ENCODE measurements at regions not wholly inside any gene's neighbourhood (a gene's known extent, or its start where the extent isn't known, plus 50 kb on each side); places are given as distances from the start of the nearest gene placed in this dataset.
A peak's percentile ranks its signal among the peaks of the same experiment; 100 is the strongest.

GRCh38 chr6:145022199-145022796 lies 713.0 kb downstream of the EPM2A start:
- no peak for DNase-seq
- no peak for TF ChIP-seq CTCF (IDR thresholded peaks at IDR 0.05)
- H3K4me1 Mint-ChIP-seq (ENCODE audit: low read depth), result peaks cover 11% of the 10 kb centered on the region
- H3K27ac Mint-ChIP-seq, result no peak overlapping the region
- no peaks in the 10 kb centered on the region for H3K36me3 Mint-ChIP-seq (ENCODE audit: low read depth)
- no peaks in the 10 kb centered on the region for H3K27me3 Mint-ChIP-seq (ENCODE audit: insufficient read depth)
- no peak overlapping the region for H3K4me3 Mint-ChIP-seq
- H3K9me3 Mint-ChIP-seq, result no peaks in the 10 kb centered on the region

GRCh38 chr6:145023116-145023726 lies 712.1 kb downstream of the EPM2A start:
- no peaks in the 10 kb centered on the region for H3K27me3 Mint-ChIP-seq (ENCODE audit: insufficient read depth)
- no peak for DNase-seq
- H3K4me3 Mint-ChIP-seq, result no peak overlapping the region
- H3K36me3 Mint-ChIP-seq (ENCODE audit: low read depth), result no peaks in the 10 kb centered on the region
- no peak for TF ChIP-seq CTCF (IDR thresholded peaks at IDR 0.05)
- H3K4me1 Mint-ChIP-seq (ENCODE audit: low read depth), result peaks cover 11% of the 10 kb centered on the region
- H3K27ac Mint-ChIP-seq, result no peak overlapping the region
- H3K9me3 Mint-ChIP-seq, result no peaks in the 10 kb centered on the region

- Mint-ChIP-seq H3K36me3 (ENCODE audit: low read depth) (no peaks in the 10 kb centered on the region), H3K4me1 (ENCODE audit: low read depth) (peaks cover 12% of the 10 kb centered on the region), H3K27me3 (ENCODE audit: insufficient read depth) (no peaks in the 10 kb centered on the region), H3K9me3 (no peaks in the 10 kb centered on the region), H3K4me3 (no peak overlapping the region), H3K27ac (no peak overlapping the region)
- TF ChIP-seq CTCF (IDR thresholded peaks at IDR 0.05), result no peak
- DNase-seq, result no peak
Measured at GRCh38 chr6:145025488-145025887, 709.8 kb downstream of the EPM2A start.

- no peak for TF ChIP-seq CTCF (IDR thresholded peaks at IDR 0.05)
- no peaks in the 10 kb centered on the region for H3K36me3 Mint-ChIP-seq (ENCODE audit: low read depth)
- H3K4me3 Mint-ChIP-seq, result no peak overlapping the region
- peaks cover 17% of the 10 kb centered on the region for H3K4me1 Mint-ChIP-seq (ENCODE audit: low read depth)
- no peak for DNase-seq
- H3K27ac Mint-ChIP-seq, result no peak overlapping the region
- no peaks in the 10 kb centered on the region for H3K9me3 Mint-ChIP-seq
- H3K27me3 Mint-ChIP-seq (ENCODE audit: insufficient read depth), result no peaks in the 10 kb centered on the region
Measured at GRCh38 chr6:145026267-145026679, 709.0 kb downstream of the EPM2A start.

GRCh38 chr6:145028144-145028818 lies 707.0 kb downstream of the EPM2A start:
- Mint-ChIP-seq H3K27ac (no peak overlapping the region), H3K4me3 (no peak overlapping the region)

More at GRCh38 chr6:145028144-145028818, 707.0 kb downstream of the EPM2A start:
- H3K9me3 Mint-ChIP-seq, result no peaks in the 10 kb centered on the region
- H3K36me3 Mint-ChIP-seq (ENCODE audit: low read depth), result no peaks in the 10 kb centered on the region
- H3K27me3 Mint-ChIP-seq (ENCODE audit: insufficient read depth), result no peaks in the 10 kb centered on the region
- TF ChIP-seq CTCF (IDR thresholded peaks at IDR 0.05), result peak; percentile 81
- DNase-seq, result peak; percentile 44
- H3K4me1 Mint-ChIP-seq (ENCODE audit: low read depth), result peaks cover 24% of the 10 kb centered on the region

All from HFFc6 (cell line).